ENCODE measurements at regions not wholly inside any gene's neighbourhood (a gene's known extent, or its start where the extent isn't known, plus 50 kb on each side); places are given as distances from the start of the nearest gene placed in this dataset.

GRCh38 chrY:8351241-8351640 lies 986.0 kb upstream of the TSPY4 start:
- no peak overlapping the region for H3K4me2 ChIP-seq (replicated peaks; ENCODE audit: low read depth, low read length, poor library complexity, severe bottlenecking)
- H3K36me3 ChIP-seq (replicated peaks in 1 of 2; ENCODE audit: control extremely low read depth in 1 of 2, control insufficient read depth in 1 of 2, extremely low read depth in 1 of 2, insufficient read depth in 2 of 2, low read length in 1 of 2), result no peaks in the 10 kb centered on the region
- H3K9ac ChIP-seq (ENCODE audit: low read length), result no peak overlapping the region
- DNase-seq (no peak), ATAC-seq (ENCODE audit: low read depth) (no peak)
- Mint-ChIP-seq H3K4me3 (no peak overlapping the region), H3K4me1 (no peaks in the 10 kb centered on the region), H3K27me3 (no peaks in the 10 kb centered on the region), H3K9me3 (ENCODE audit: insufficient read depth) (no peaks in the 10 kb centered on the region), H3K27ac (no peak overlapping the region)
- H3K27ac ChIP-seq (ENCODE audit: low read length in 2 of 2), result no peak overlapping the region
- H3K4me1 ChIP-seq (ENCODE audit: control insufficient read depth in 2 of 2, insufficient read depth in 2 of 2, low read length in 2 of 2), result no peaks in the 10 kb centered on the region
- H3K27me3 ChIP-seq (replicated peaks in 1 of 4; ENCODE audit: control extremely low read depth in 1 of 4, control insufficient read depth in 3 of 4, insufficient read depth in 4 of 4, low read length in 3 of 4), result no peaks in the 10 kb centered on the region
- TF ChIP-seq EZH2 (IDR thresholded peaks at IDR 0.05; ENCODE audit: borderline replicate concordance, insufficient read depth, low read depth, low read length, poor library complexity, severe bottlenecking) (no peak), CTCF (IDR thresholded peaks at IDR 0.05) (no peak)
- no peak overlapping the region for H2AFZ ChIP-seq (ENCODE audit: insufficient read depth, low read depth, low read length, poor library complexity, severe bottlenecking)
- POLR2A ChIA-PET, result no interaction called here
- no peak overlapping the region for H3K4me3 ChIP-seq (ENCODE audit: control extremely low read depth in 1 of 5, extremely low read depth in 1 of 5, insufficient read depth in 1 of 5, low read depth in 2 of 5, low read length in 4 of 5)
- intact Hi-C loops (cut with micrococcal nuclease), result no loop called here
- CTCF ChIA-PET, result no interaction called here
- no CpG with 5 or more reads among the region's 1 CpG for WGBS (ENCODE audit: insufficient coverage)
- no peaks in the 10 kb centered on the region for H3K79me2 ChIP-seq (ENCODE audit: control insufficient read depth, insufficient read depth, low read length)
- no peaks in the 10 kb centered on the region for H4K20me1 ChIP-seq (ENCODE audit: control insufficient read depth, insufficient read depth, low read length, poor library complexity, severe bottlenecking)
- no peaks in the 10 kb centered on the region for H3K9me3 ChIP-seq (ENCODE audit: control extremely low read depth in 1 of 3, control insufficient read depth in 2 of 3, insufficient read depth in 1 of 3, low read length in 2 of 3)

GRCh38 chrY:8352201-8352600 lies 985.1 kb upstream of the TSPY4 start:
- DNase-seq, result no peak
- no peak for ATAC-seq (ENCODE audit: low read depth)
- no CpG with 5 or more reads among the region's 2 CpGs for WGBS (ENCODE audit: insufficient coverage)
- intact Hi-C loops (cut with micrococcal nuclease), result no loop called here
- H3K9ac ChIP-seq (ENCODE audit: low read length), result no peak overlapping the region
- H3K4me3 ChIP-seq (ENCODE audit: control extremely low read depth in 1 of 5, extremely low read depth in 1 of 5, insufficient read depth in 1 of 5, low read depth in 2 of 5, low read length in 4 of 5), result no peak overlapping the region
- H3K36me3 ChIP-seq (replicated peaks in 1 of 2; ENCODE audit: control extremely low read depth in 1 of 2, control insufficient read depth in 1 of 2, extremely low read depth in 1 of 2, insufficient read depth in 2 of 2, low read length in 1 of 2), result no peaks in the 10 kb centered on the region
- no peaks in the 10 kb centered on the region for H3K27me3 ChIP-seq (replicated peaks in 1 of 4; ENCODE audit: control extremely low read depth in 1 of 4, control insufficient read depth in 3 of 4, insufficient read depth in 4 of 4, low read length in 3 of 4)
- no peaks in the 10 kb centered on the region for H4K20me1 ChIP-seq (ENCODE audit: control insufficient read depth, insufficient read depth, low read length, poor library complexity, severe bottlenecking)
- Mint-ChIP-seq H3K4me1 (no peaks in the 10 kb centered on the region), H3K27me3 (no peaks in the 10 kb centered on the region), H3K4me3 (no peak overlapping the region), H3K27ac (no peak overlapping the region), H3K9me3 (ENCODE audit: insufficient read depth) (no peaks in the 10 kb centered on the region)
- H3K9me3 ChIP-seq (ENCODE audit: control extremely low read depth in 1 of 3, control insufficient read depth in 2 of 3, insufficient read depth in 1 of 3, low read length in 2 of 3), result no peaks in the 10 kb centered on the region
- no peak overlapping the region for H3K4me2 ChIP-seq (replicated peaks; ENCODE audit: low read depth, low read length, poor library complexity, severe bottlenecking)
- H3K4me1 ChIP-seq (ENCODE audit: control insufficient read depth in 2 of 2, insufficient read depth in 2 of 2, low read length in 2 of 2), result no peaks in the 10 kb centered on the region
- POLR2A ChIA-PET, result no interaction called here
- no peak for TF ChIP-seq EZH2 (IDR thresholded peaks at IDR 0.05; ENCODE audit: borderline replicate concordance, insufficient read depth, low read depth, low read length, poor library complexity, severe bottlenecking)
- no peak for TF ChIP-seq CTCF (IDR thresholded peaks at IDR 0.05)
- H3K27ac ChIP-seq (ENCODE audit: low read length in 2 of 2), result no peak overlapping the region
- CTCF ChIA-PET, result no interaction called here
- H3K79me2 ChIP-seq (ENCODE audit: control insufficient read depth, insufficient read depth, low read length), result no peaks in the 10 kb centered on the region
- no peak overlapping the region for H2AFZ ChIP-seq (ENCODE audit: insufficient read depth, low read depth, low read length, poor library complexity, severe bottlenecking)
